Mesenchymal stem cell (in vitro differentiated cells and primary cell): ENCODE measurements at regions not wholly inside any gene's neighbourhood (a gene's known extent, or its start where the extent isn't known, plus 50 kb on each side); places are given as distances from the start of the nearest gene placed in this dataset.

Source experiments
- DNase-seq: peaks from one replicate; pipeline ENCODE4 v3.0.0-alpha.2; 2013
- H2AFZ ChIP-seq: one replicate; pipeline ENCODE4 v1.6.1; 2013; ENCODE audit warnings: low read depth, mild to moderate bottlenecking, control low read depth, inconsistent platforms, low read length, moderate library complexity
- H2AK5ac ChIP-seq: 2 replicates; pipeline ENCODE4 v1.6.1; 2013; ENCODE audit warnings: low read length, moderate library complexity, mild to moderate bottlenecking, inconsistent platforms; ENCODE audit not compliant: severe bottlenecking
- H2BK120ac ChIP-seq: one replicate; pipeline ENCODE4 v1.6.1; 2013; ENCODE audit warnings: low read depth, mild to moderate bottlenecking, inconsistent platforms, low read length, moderate library complexity
- H2BK12ac ChIP-seq, 2 experiments: one replicate each; pipeline ENCODE4 v1.6.1; 2013; ENCODE audit warnings: inconsistent platforms in 2 of 2, low read length in 2 of 2, mild to moderate bottlenecking in 2 of 2, moderate library complexity in 2 of 2, control low read depth in 1 of 2
- H2BK15ac ChIP-seq: one replicate; pipeline ENCODE4 v1.6.1; 2013; ENCODE audit warnings: mild to moderate bottlenecking, low read depth, inconsistent platforms; ENCODE audit not compliant: poor library complexity, severe bottlenecking
- H2BK5ac ChIP-seq: 2 replicates; pipeline ENCODE4 v1.6.1; 2013; ENCODE audit warnings: low read depth, mild to moderate bottlenecking, low read length, control low read depth, inconsistent platforms; ENCODE audit not compliant: poor library complexity, severe bottlenecking
- H3K14ac ChIP-seq, 2 experiments: one replicate each; pipeline ENCODE4 v1.6.1; 2013; ENCODE audit warnings: inconsistent platforms in 2 of 2, low read length in 2 of 2, control low read depth in 1 of 2, mild to moderate bottlenecking in 1 of 2, moderate library complexity in 1 of 2
- H3K18ac ChIP-seq, 2 experiments: one replicate each; pipeline ENCODE4 v1.6.1; 2013; ENCODE audit warnings: inconsistent platforms in 2 of 2, low read length in 2 of 2, control low read depth in 1 of 2, low read depth in 1 of 2, mild to moderate bottlenecking in 1 of 2
- H3K23ac ChIP-seq, 2 experiments: one replicate each; pipeline ENCODE4 v1.6.1; 2013; ENCODE audit warnings: inconsistent platforms in 2 of 2, low read length in 2 of 2, mild to moderate bottlenecking in 2 of 2, moderate library complexity in 2 of 2, control low read depth in 1 of 2
- H3K27ac ChIP-seq: 2 replicates; pipeline ENCODE4 v1.5.1; 2013; ENCODE audit warnings: mild to moderate bottlenecking, moderate library complexity, low read length, control low read depth, inconsistent platforms; ENCODE audit not compliant: poor library complexity, severe bottlenecking
- H3K27me3 ChIP-seq, 2 experiments: 2 replicates each; pipeline versions ENCODE4 v1.6.1 to v1.7.0; 2013; ENCODE audit warnings: low read length in 2 of 2, mild to moderate bottlenecking in 2 of 2, moderate library complexity in 2 of 2, control low read depth in 1 of 2, inconsistent platforms in 1 of 2; ENCODE audit not compliant: control insufficient read depth in 1 of 2, insufficient read depth in 1 of 2
- H3K36me3 ChIP-seq, 2 experiments: 2 replicates each; pipeline versions ENCODE4 v1.6.1 to v1.7.0; 2013; ENCODE audit warnings: low read length in 2 of 2, control low read depth in 1 of 2, inconsistent platforms in 1 of 2, low read depth in 1 of 2, mild to moderate bottlenecking in 1 of 2; ENCODE audit not compliant: insufficient read depth in 2 of 2, control insufficient read depth in 1 of 2
- H3K4ac ChIP-seq, 2 experiments: one replicate each; pipeline ENCODE4 v1.6.1; 2013; ENCODE audit warnings: inconsistent platforms in 2 of 2, low read length in 2 of 2, mild to moderate bottlenecking in 2 of 2, moderate library complexity in 2 of 2, control low read depth in 1 of 2, low read depth in 1 of 2
- H3K4me1 ChIP-seq: 2 replicates; pipeline ENCODE4 v1.6.1; 2013; ENCODE audit warnings: low read depth, low read length, control low read depth; ENCODE audit not compliant: control insufficient read depth, insufficient read depth
- H3K4me2 ChIP-seq: 2 replicates; pipeline ENCODE4 v1.6.1; 2013; ENCODE audit warnings: low read length, mild to moderate bottlenecking, inconsistent platforms; ENCODE audit not compliant: poor library complexity, severe bottlenecking
- H3K4me3 ChIP-seq, 2 experiments: 2 replicates each; pipeline versions ENCODE4 v1.5.1 to v1.7.0; 2013; ENCODE audit warnings: low read length in 2 of 2, mild to moderate bottlenecking in 2 of 2, control low read depth in 1 of 2, low read depth in 1 of 2; ENCODE audit not compliant: insufficient read depth in 1 of 2
- H3K79me1 ChIP-seq: replicated peaks from 2 replicates; pipeline ENCODE4 v1.6.1; 2013; ENCODE audit warnings: mild to moderate bottlenecking, control low read depth, low read length, inconsistent platforms; ENCODE audit not compliant: poor library complexity, severe bottlenecking
- H3K9ac ChIP-seq: 2 replicates; pipeline ENCODE4 v1.7.0; 2013; ENCODE audit warnings: mild to moderate bottlenecking, low read length, moderate library complexity
- H3K9me3 ChIP-seq: 2 replicates; pipeline ENCODE4 v1.7.0; 2013; ENCODE audit warnings: mild to moderate bottlenecking, low read length; ENCODE audit not compliant: control insufficient read depth
- H4K8ac ChIP-seq: one replicate; pipeline ENCODE4 v1.6.1; 2013; ENCODE audit warnings: inconsistent platforms, mild to moderate bottlenecking, low read length, moderate library complexity
- H4K91ac ChIP-seq: one replicate; pipeline ENCODE4 v1.6.1; 2013; ENCODE audit warnings: mild to moderate bottlenecking, low read length, inconsistent platforms
- WGBS: methylation state at CpG from one replicate; pipeline ENCODE4 v1.1.7; 2013; ENCODE audit warnings: mixed read lengths; 5-methylcytosine and 5-hydroxymethylcytosine counted together

GRCh38 chr5:19104948-19105347, 883.1 kb downstream of the CDH18 start:
- no CpG with 5 or more reads among the region's 1 CpG for WGBS
- Histone ChIP-seq H3K4me3 (no peak overlapping the region), H2AK5ac (no peak overlapping the region), H3K27me3 (no peaks in the 10 kb centered on the region), H3K79me1 (no peaks in the 10 kb centered on the region), H3K4me2 (no peak overlapping the region), H3K36me3 (no peaks in the 10 kb centered on the region), H2BK5ac (no peak overlapping the region), H2BK120ac (no peak overlapping the region), H2BK12ac (no peak overlapping the region), H2AFZ (no peak overlapping the region), H3K23ac (no peak overlapping the region), H3K9me3 (peaks cover 8% of the 10 kb centered on the region), H3K4ac (no peak overlapping the region), H3K18ac (no peak overlapping the region), H4K91ac (no peak overlapping the region), H3K4me1 (no peaks in the 10 kb centered on the region), H3K14ac (no peak overlapping the region), H3K9ac (no peak overlapping the region), H3K27ac (no peak overlapping the region), H2BK15ac (no peak overlapping the region), H4K8ac (no peak overlapping the region)
- DNase-seq: no peak

- Histone ChIP-seq H3K23ac (no peak overlapping the region), H2BK5ac (no peak overlapping the region), H3K4ac (no peak overlapping the region), H2AFZ (no peak overlapping the region), H3K4me3 (no peak overlapping the region), H3K14ac (no peak overlapping the region), H4K8ac (no peak overlapping the region), H2BK120ac (no peak overlapping the region), H3K36me3 (no peaks in the 10 kb centered on the region), H3K4me2 (no peak overlapping the region), H3K18ac (no peak overlapping the region), H3K9ac (no peak overlapping the region), H2BK12ac (no peak overlapping the region), H3K9me3 (peaks cover 15% of the 10 kb centered on the region), H4K91ac (no peak overlapping the region), H3K4me1 (no peaks in the 10 kb centered on the region), H3K79me1 (no peaks in the 10 kb centered on the region), H2AK5ac (no peak overlapping the region), H3K27ac (no peak overlapping the region), H3K27me3 (no peaks in the 10 kb centered on the region), H2BK15ac (no peak overlapping the region)
- DNase-seq: no peak
- WGBS: no CpG with 5 or more reads among the region's 1 CpG
Observed at GRCh38 chr5:19122923-19123322, 865.1 kb downstream of the CDH18 start.

- 0% methylated on average over 1 of the region's 5 CpGs for WGBS
- no peak overlapping the region for H2AFZ ChIP-seq
- H3K23ac ChIP-seq: no peak overlapping the region
- no peak for DNase-seq
- no peak overlapping the region for H3K4me2 ChIP-seq
- no peak overlapping the region for H2BK15ac ChIP-seq
- no peak overlapping the region for H3K4me3 ChIP-seq
- H3K9ac ChIP-seq: no peak overlapping the region
- no peak overlapping the region for H4K8ac ChIP-seq
- no peak overlapping the region for H2AK5ac ChIP-seq
- no peak overlapping the region for H2BK120ac ChIP-seq
- H4K91ac ChIP-seq: no peak overlapping the region
- no peak overlapping the region for H3K18ac ChIP-seq
- H3K36me3 ChIP-seq: no peaks in the 10 kb centered on the region
- H3K4me1 ChIP-seq: no peaks in the 10 kb centered on the region
- no peak overlapping the region for H2BK12ac ChIP-seq
- no peaks in the 10 kb centered on the region for H3K27me3 ChIP-seq
- no peak overlapping the region for H3K27ac ChIP-seq
- no peak overlapping the region for H2BK5ac ChIP-seq
- H3K9me3 ChIP-seq: peaks cover 4% of the 10 kb centered on the region
- no peak overlapping the region for H3K4ac ChIP-seq
- H3K79me1 ChIP-seq: no peaks in the 10 kb centered on the region
- H3K14ac ChIP-seq: no peak overlapping the region
Observed at GRCh38 chr5:19125956-19126713, 861.9 kb downstream of the CDH18 start.

GRCh38 chr5:19140276-19140675, 847.7 kb downstream of the CDH18 start:
- H3K23ac ChIP-seq: no peak overlapping the region
- no peak overlapping the region for H2BK120ac ChIP-seq
- no peak overlapping the region for H2BK12ac ChIP-seq
- H3K9ac ChIP-seq: no peak overlapping the region
- H2AFZ ChIP-seq: no peak overlapping the region
- H3K4me2 ChIP-seq: no peak overlapping the region
- no peak for DNase-seq
- no peak overlapping the region for H3K18ac ChIP-seq
- H4K91ac ChIP-seq: no peak overlapping the region
- H3K4ac ChIP-seq: no peak overlapping the region
- no peak overlapping the region for H2BK5ac ChIP-seq
- peaks cover 11% of the 10 kb centered on the region for H3K9me3 ChIP-seq
- no peaks in the 10 kb centered on the region for H3K79me1 ChIP-seq
- WGBS: 60% methylated on average over 2 of the region's 2 CpGs
- H3K27me3 ChIP-seq: no peaks in the 10 kb centered on the region
- no peak overlapping the region for H2BK15ac ChIP-seq
- H4K8ac ChIP-seq: no peak overlapping the region
- no peaks in the 10 kb centered on the region for H3K4me1 ChIP-seq
- H3K36me3 ChIP-seq: no peaks in the 10 kb centered on the region
- H2AK5ac ChIP-seq: no peak overlapping the region
- no peak overlapping the region for H3K27ac ChIP-seq
- no peak overlapping the region for H3K14ac ChIP-seq
- H3K4me3 ChIP-seq: no peak overlapping the region
